Lung (tissue), 11 donors: ENCODE measurements at regions not wholly inside any gene's neighbourhood (a gene's known extent, or its start where the extent isn't known, plus 50 kb on each side); places are given as distances from the start of the nearest gene placed in this dataset.
"Not testable (repeated sequence)": the region's sequence is repeated elsewhere in the genome, so short reads cannot be mapped to it uniquely, and the experiment has no call there.

Source experiments
- ATAC-seq: fragments of 200-7000 bp; cut with Tn5 transposase; one replicate; pipeline ENCODE4 v1.9.1; 2020; ENCODE audit warnings: moderate number of reproducible peaks; ENCODE audit not compliant: insufficient read depth, low FRiP score
- DNase-seq, 3 donors: peaks; one replicate each; pipeline ENCODE4 v3.0.0-alpha.2; 2013 to 2017
- H3K27ac ChIP-seq, 2 donors: one replicate each; pipeline ENCODE4 v1.5.1; 2013; ENCODE audit warnings: mild to moderate bottlenecking in 2 of 2, moderate library complexity in 2 of 2, control low read depth in 1 of 2, inconsistent platforms in 1 of 2, low read depth in 1 of 2, low read length in 1 of 2
- H3K27me3 ChIP-seq, 3 donors: one replicate each; pipeline ENCODE4 v1.5.1; 2013; ENCODE audit warnings: low read length in 2 of 3; ENCODE audit not compliant: control insufficient read depth in 3 of 3, insufficient read depth in 3 of 3
- H3K36me3 ChIP-seq, 4 donors: one replicate each; pipeline ENCODE4 v1.5.1; 2013; ENCODE audit warnings: low read length in 4 of 4, mild to moderate bottlenecking in 1 of 4, moderate library complexity in 1 of 4; ENCODE audit not compliant: control insufficient read depth in 4 of 4, insufficient read depth in 4 of 4
- H3K4me1 ChIP-seq, 5 donors: one replicate each; pipeline ENCODE4 v1.5.1; 2013; ENCODE audit warnings: low read length in 5 of 5, mild to moderate bottlenecking in 2 of 5, moderate library complexity in 1 of 5; ENCODE audit not compliant: control insufficient read depth in 5 of 5, insufficient read depth in 5 of 5
- H3K4me3 ChIP-seq: one replicate; pipeline ENCODE4 v1.5.1; 2013; ENCODE audit warnings: mild to moderate bottlenecking, control low read depth, moderate library complexity
- H3K9ac ChIP-seq, 2 donors: one replicate each; pipeline ENCODE4 v1.5.1; 2013; ENCODE audit warnings: low read length in 2 of 2, control low read depth in 1 of 2; ENCODE audit not compliant: insufficient read depth in 1 of 2
- H3K9me3 ChIP-seq, 4 donors: one replicate each; pipeline ENCODE4 v1.5.1; 2013; ENCODE audit warnings: low read length in 3 of 4, mild to moderate bottlenecking in 1 of 4, moderate library complexity in 1 of 4; ENCODE audit not compliant: control insufficient read depth in 4 of 4, insufficient read depth in 3 of 4
- CTCF ChIP-seq: IDR thresholded peaks from 2 replicates; pipeline ENCODE4 v1.5.1; 2012; ENCODE audit warnings: mild to moderate bottlenecking; ENCODE audit errors: control extremely low read depth, extremely low read depth
- WGBS, 2 donors: extraction: QIAGEN DNeasy Blood & Tissue Kit; methylation state at CpG; one replicate each; pipeline ENCODE4 v1.1.7; 2013; 5-methylcytosine and 5-hydroxymethylcytosine counted together
- donor health status: control.
- donor health status: control.
- donor health status: Bipolar disorder and iron deficiency.
- donor health status: healthy.
- donor health status: DM: yes; HTN: yes; CAD: no.

GRCh38 chr14:46139649-46140048, 511.9 kb downstream of the RPL10L start:
- no peak for DNase-seq
- H3K4me1 ChIP-seq: no peaks in the 10 kb centered on the region
- no peaks in the 10 kb centered on the region for H3K36me3 ChIP-seq
- H3K27me3 ChIP-seq: no peaks in the 10 kb centered on the region
- 70 to 77% methylated on average over 5 of the region's 5 CpGs for WGBS, 2 donors
- no peak for TF ChIP-seq CTCF
- no peak overlapping the region for H3K9ac ChIP-seq
- H3K4me3 ChIP-seq: no peak overlapping the region
- no peaks in the 10 kb centered on the region for H3K9me3 ChIP-seq
- H3K27ac ChIP-seq: no peak overlapping the region
- ATAC-seq: no peak

DNA sequence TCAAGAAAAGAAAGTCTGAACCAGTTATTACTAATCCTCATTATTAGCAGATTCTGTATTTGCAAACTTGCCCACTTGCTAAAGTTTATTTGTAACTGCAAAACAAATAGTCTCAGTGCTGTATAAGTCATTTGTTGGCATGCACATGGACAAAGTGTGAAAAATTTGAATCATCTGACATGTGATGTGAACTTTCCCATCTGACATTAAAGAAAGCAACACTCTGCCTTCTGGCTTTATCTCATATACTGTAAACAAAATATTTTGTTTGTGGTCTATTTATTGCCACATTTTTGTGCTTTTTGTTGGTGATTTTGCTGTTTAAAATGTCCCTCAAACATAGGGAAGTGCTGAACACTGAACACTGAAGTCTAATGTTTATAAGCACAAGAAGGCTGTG, 513.8 kb downstream of the RPL10L start:
- Histone ChIP-seq H3K36me3 (no peaks in the 10 kb centered on the region), H3K27me3 (no peaks in the 10 kb centered on the region), H3K9me3 (no peaks in the 10 kb centered on the region), H3K4me1 (no peaks in the 10 kb centered on the region), H3K4me3 (no peak overlapping the region), H3K9ac (no peak overlapping the region), H3K27ac (no peak overlapping the region)
- peak in 2 of 3 donors; percentile 16 to 17 for DNase-seq
- ATAC-seq: no peak
- no peak for TF ChIP-seq CTCF

GRCh38 chr14:46136456-46136855, 515.1 kb downstream of the RPL10L start:
- ATAC-seq (no peak), DNase-seq (peak in 1 of 3 donors; percentile 6)
- Histone ChIP-seq H3K27ac (no peak overlapping the region), H3K9me3 (no peaks in the 10 kb centered on the region), H3K9ac (no peak overlapping the region), H3K4me1 (no peaks in the 10 kb centered on the region), H3K27me3 (no peaks in the 10 kb centered on the region), H3K36me3 (no peaks in the 10 kb centered on the region), H3K4me3 (no peak overlapping the region)
- TF ChIP-seq CTCF: no peak
- 71 to 79% methylated on average over 1 of the region's 1 CpG for WGBS, 2 donors

GRCh38 chr14:46108228-46108627, 543.4 kb downstream of the RPL10L start:
- ATAC-seq (no peak), DNase-seq (no peak)
- Histone ChIP-seq H3K27me3 (no peaks in the 10 kb centered on the region), H3K4me1 (no peaks in the 10 kb centered on the region), H3K27ac (no peak overlapping the region), H3K9me3 (peaks cover 0 to 25% (median 6%) of the 10 kb centered on the region in 4 donors), H3K4me3 (no peak overlapping the region), H3K9ac (no peak overlapping the region), H3K36me3 (no peaks in the 10 kb centered on the region)
- no peak for TF ChIP-seq CTCF
- 93 to 100% methylated on average over 2 of the region's 2 CpGs for WGBS, 2 donors

- DNase-seq: not testable (repeated sequence)
Observed at GRCh38 chr14:46100901-46101300, 550.7 kb downstream of the RPL10L start.

More at GRCh38 chr14:46100901-46101300, 550.7 kb downstream of the RPL10L start:
- not testable (repeated sequence) for ATAC-seq, H3K9me3 ChIP-seq, H3K9ac ChIP-seq, H3K4me1 ChIP-seq, H3K27ac ChIP-seq, H3K27me3 ChIP-seq, H3K36me3 ChIP-seq, H3K4me3 ChIP-seq
- 91 to 95% methylated on average over 8 of the region's 8 CpGs for WGBS, 2 donors
